Nephron progenitor cell (in vitro differentiated cells): ENCODE measurements at regions not wholly inside any gene's neighbourhood (a gene's known extent, or its start where the extent isn't known, plus 50 kb on each side); places are given as distances from the start of the nearest gene placed in this dataset.

Source experiments
- DNase-seq: peaks from one replicate; pipeline ENCODE4 v3.0.0; 2021
- H3K27ac Mint-ChIP-seq: 2 replicates; pipeline ENCODE4 v1.8.0; 2021; ENCODE audit warnings: mild to moderate bottlenecking, moderate library complexity, mixed read lengths
- H3K27me3 Mint-ChIP-seq: 2 replicates; pipeline ENCODE4 v1.8.0; 2021; ENCODE audit warnings: mild to moderate bottlenecking, low read depth, mixed read lengths; ENCODE audit not compliant: poor library complexity
- H3K36me3 Mint-ChIP-seq: 2 replicates; pipeline ENCODE4 v1.8.0; 2021; ENCODE audit warnings: low read depth, mixed read lengths
- H3K4me1 Mint-ChIP-seq: 2 replicates; pipeline ENCODE4 v1.8.0; 2021; ENCODE audit warnings: mixed read lengths
- H3K4me3 Mint-ChIP-seq: 2 replicates; pipeline ENCODE4 v1.8.0; 2021; ENCODE audit warnings: mild to moderate bottlenecking, moderate library complexity, mixed read lengths
- H3K9me3 Mint-ChIP-seq: 2 replicates; pipeline ENCODE4 v1.8.0; 2021; ENCODE audit warnings: mild to moderate bottlenecking, moderate library complexity, mixed read lengths
- CTCF ChIP-seq: fragments of 200-600 bp; sonication (generic); IDR thresholded peaks from 2 replicates; pipeline ENCODE4 v1.5.0; 2021; ENCODE audit warnings: antibody characterized with exemption

- Mint-ChIP-seq H3K9me3 (no peaks in the 10 kb centered on the region), H3K4me3 (no peak overlapping the region), H3K27ac (no peak overlapping the region), H3K4me1 (no peaks in the 10 kb centered on the region), H3K27me3 (peaks cover 35% of the 10 kb centered on the region), H3K36me3 (no peaks in the 10 kb centered on the region)
- no peak for TF ChIP-seq CTCF
- no peak for DNase-seq
Observed at GRCh38 chr5:136430081-136430480, 64.7 kb upstream of the TRPC7 start.

- no peak overlapping the region for H3K27ac Mint-ChIP-seq
Observed at GRCh38 chr5:136427426-136427825, 62.1 kb upstream of the TRPC7 start.

GRCh38 chr5:136425921-136426320 is 60.6 kb upstream of the TRPC7 start:
- H3K27me3 Mint-ChIP-seq, result peaks cover 54% of the 10 kb centered on the region
- DNase-seq, result no peak
- TF ChIP-seq CTCF, result no peak
- no peaks in the 10 kb centered on the region for H3K36me3 Mint-ChIP-seq
- H3K4me1 Mint-ChIP-seq, result peaks cover 7% of the 10 kb centered on the region
- no peak overlapping the region for H3K4me3 Mint-ChIP-seq
- H3K27ac Mint-ChIP-seq, result no peak overlapping the region
- no peaks in the 10 kb centered on the region for H3K9me3 Mint-ChIP-seq

More at GRCh38 chr5:136427426-136427825, 62.1 kb upstream of the TRPC7 start:
- Mint-ChIP-seq H3K9me3 (no peaks in the 10 kb centered on the region), H3K36me3 (no peaks in the 10 kb centered on the region), H3K4me1 (no peaks in the 10 kb centered on the region), H3K27me3 (peaks cover 41% of the 10 kb centered on the region), H3K4me3 (no peak overlapping the region)
- no peak for DNase-seq
- no peak for TF ChIP-seq CTCF

GRCh38 chr5:136424835-136425584 is 59.7 kb upstream of the TRPC7 start:
- Mint-ChIP-seq H3K9me3 (no peaks in the 10 kb centered on the region), H3K27me3 (peaks cover 54% of the 10 kb centered on the region), H3K36me3 (no peaks in the 10 kb centered on the region), H3K4me1 (peaks cover 15% of the 10 kb centered on the region), H3K4me3 (no peak overlapping the region), H3K27ac (no peak overlapping the region)
- peak; percentile 88 for TF ChIP-seq CTCF
- peak; percentile 96 for DNase-seq

- H3K4me3 Mint-ChIP-seq, result no peak overlapping the region
- H3K36me3 Mint-ChIP-seq, result no peaks in the 10 kb centered on the region
- H3K9me3 Mint-ChIP-seq, result no peaks in the 10 kb centered on the region
- DNase-seq, result no peak
- H3K27me3 Mint-ChIP-seq, result peaks cover 48% of the 10 kb centered on the region
- no peak for TF ChIP-seq CTCF
- no peak overlapping the region for H3K27ac Mint-ChIP-seq
- H3K4me1 Mint-ChIP-seq, result peaks cover 25% of the 10 kb centered on the region
Observed at GRCh38 chr5:136423944-136424606, 58.7 kb upstream of the TRPC7 start.
